ENCODE measurements at regions not wholly inside any gene's neighbourhood (a gene's known extent, or its start where the extent isn't known, plus 50 kb on each side); places are given as distances from the start of the nearest gene placed in this dataset.
A peak's percentile ranks its signal among the peaks of the same experiment; 100 is the strongest.
"Not testable (repeated sequence)": the region's sequence is repeated elsewhere in the genome, so short reads cannot be mapped to it uniquely, and the experiment has no call there.

- DNase-seq (ENCODE audit: low spot score) = not testable (repeated sequence)
Observed at GRCh38 chrX:124181515-124181914, 150.9 kb upstream of the TEX13D start.

GRCh38 chrX:124190440-124190839 lies 142.0 kb upstream of the TEX13D start:
- no peak for ATAC-seq
- DNase-seq (ENCODE audit: low spot score) = no peak

More at GRCh38 chrX:124181515-124181914, 150.9 kb upstream of the TEX13D start:
- not testable (repeated sequence) for ATAC-seq

DNA sequence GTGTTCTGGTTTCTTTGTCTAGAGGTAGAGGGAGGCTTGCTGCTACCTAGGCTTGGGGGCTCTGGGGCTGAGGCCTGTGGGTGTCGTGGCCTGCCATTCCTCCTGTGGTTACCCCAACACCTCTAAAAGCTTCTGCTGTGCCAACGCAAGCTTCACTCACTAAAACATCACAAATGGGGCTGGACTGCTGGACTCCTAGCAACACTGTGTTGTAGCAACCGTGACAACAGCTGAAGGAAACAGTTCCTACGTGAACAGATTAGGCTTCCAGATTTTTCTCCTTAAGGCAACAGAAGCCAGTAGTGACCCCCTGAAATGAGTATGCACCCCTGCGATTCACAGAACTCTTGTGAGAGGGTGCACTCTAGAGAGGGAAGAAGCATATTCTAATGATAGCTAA lies 138.3 kb upstream of the TEX13D start:
- ATAC-seq (no peak), DNase-seq (ENCODE audit: low spot score) (no peak)

GRCh38 chrX:124194901-124195300 lies 137.6 kb upstream of the TEX13D start:
- DNase-seq (ENCODE audit: low spot score) (no peak), ATAC-seq (no peak)

DNA sequence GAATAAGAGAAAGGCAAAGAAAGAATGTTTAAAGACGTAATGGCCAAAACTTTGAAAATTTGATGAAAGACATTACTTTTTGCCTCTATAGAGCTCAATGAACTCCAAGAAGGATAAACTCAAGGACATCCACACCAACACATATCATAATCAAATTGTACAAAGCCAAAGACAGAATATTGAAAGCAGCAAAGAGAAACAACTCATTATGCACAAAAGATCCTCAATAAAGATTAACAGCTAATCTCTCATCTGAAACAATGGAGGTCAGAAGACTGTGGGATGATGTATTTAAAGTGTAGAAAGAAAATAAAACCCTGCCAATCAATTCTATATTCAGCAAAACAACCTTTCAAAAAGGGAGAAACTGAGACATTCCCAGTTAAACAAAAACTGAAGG lies 129.1 kb upstream of the TEX13D start:
- ATAC-seq (no peak), DNase-seq (ENCODE audit: low spot score) (no peak)

DNA sequence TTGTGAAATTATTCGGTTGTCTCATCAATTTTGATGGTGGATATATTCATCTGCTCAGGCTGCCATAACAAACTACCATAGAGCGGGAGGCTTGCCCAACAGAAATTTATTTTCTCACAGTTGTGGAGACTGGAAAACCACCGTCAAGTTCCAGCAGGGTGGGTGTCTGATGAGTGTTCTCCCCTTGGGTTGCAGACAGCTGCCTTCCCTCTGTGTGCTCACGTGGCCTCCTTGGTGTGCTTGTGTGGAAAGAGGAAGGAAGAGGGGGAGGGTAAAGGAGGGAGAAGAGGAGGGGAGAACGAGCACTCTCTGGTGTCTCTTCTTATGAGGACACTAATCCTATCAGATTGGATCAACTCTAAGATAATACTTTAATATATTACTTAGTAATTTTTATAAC lies 123.8 kb upstream of the TEX13D start:
- ATAC-seq = no peak
- DNase-seq (ENCODE audit: low spot score) = no peak

DNA sequence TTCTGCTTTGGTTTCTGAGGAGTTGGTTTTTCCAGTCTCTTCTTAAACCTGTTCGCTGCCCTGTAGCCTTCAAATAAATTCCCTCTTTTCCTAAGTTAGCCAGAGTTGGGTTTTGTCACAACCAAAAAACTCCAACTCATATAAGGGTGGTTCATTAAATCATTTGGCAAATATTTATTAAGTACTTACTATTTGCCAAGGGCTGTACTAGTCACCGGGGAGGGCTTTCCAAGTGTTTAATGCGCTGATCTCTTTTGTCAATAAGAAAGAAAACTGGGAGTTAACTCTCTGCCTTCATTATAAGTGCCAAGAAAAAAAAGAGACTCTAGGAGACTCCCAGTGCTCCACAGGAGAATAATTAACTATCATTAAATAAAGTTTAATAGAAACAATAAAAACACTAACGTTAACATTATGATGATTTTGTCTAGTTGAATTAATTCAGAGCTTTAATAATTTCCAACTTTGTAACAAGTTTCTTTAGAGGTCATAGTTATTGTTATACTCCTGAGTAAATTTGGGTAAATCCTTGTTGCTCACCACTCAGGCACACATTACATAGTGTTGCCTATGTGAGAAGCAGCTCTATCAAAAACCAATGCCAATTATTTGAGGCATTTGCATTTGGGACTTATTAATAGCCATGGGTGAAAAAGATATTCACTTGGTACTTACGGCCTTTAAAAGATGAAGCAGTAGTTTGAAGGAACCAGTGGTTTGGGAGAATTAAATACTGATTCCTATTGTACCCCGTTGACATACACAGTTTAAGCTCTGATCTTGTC lies 122.5 kb upstream of the TEX13D start:
- DNase-seq (ENCODE audit: low spot score) (no peak), ATAC-seq (no peak)

DNA sequence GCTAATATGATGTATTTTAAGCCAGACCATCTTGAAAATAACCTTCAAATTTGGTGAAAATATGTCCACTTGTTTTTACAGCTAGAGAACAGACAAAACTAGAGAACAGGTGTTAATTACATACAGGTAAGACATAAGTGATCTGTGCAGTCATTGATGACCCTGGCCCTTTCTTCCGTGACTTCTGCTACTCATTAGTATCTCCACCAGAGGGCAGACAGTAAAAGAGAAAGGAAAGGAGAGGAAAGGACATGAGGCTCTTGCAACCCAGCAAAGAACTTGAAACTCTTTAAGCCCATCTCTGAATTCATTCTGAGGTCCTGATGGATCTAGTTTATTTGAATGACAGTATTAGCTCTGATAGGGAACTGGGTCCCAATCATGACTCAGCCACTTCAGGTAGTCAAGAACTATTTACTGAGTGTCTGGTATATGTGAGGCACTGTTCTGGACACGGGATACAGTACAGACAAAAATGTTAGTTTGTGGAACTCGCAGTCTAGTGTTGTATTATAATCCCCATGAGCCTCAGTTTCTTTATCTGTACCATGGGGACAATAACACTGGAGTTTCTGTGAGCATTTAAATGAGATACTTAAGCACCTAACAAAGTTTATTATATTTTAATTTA lies 121.0 kb upstream of the TEX13D start:
- no peak for DNase-seq (ENCODE audit: low spot score)
- peak; percentile 79 for ATAC-seq

GRCh38 chrX:124212622-124213021 lies 119.8 kb upstream of the TEX13D start:
- ATAC-seq (no peak), DNase-seq (ENCODE audit: low spot score) (no peak)

DNA sequence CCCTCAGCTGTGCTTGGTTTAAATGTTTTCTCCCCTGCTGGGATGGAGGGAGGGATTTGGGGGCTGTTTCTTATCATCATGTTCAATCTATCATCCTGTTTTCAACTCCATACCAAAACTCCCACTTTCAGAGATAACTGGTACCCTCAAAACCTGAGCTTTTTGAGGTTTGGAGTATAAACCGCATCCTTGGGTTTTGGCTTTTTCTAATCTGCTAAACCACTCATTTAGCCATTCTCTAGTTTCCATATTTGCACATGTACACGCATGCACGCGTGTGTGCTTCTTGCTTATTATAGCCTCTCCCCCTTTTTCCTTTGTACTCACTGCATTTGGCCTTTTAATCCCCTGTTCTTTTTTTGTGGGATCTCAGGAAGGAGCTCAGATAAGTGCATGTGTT lies 116.7 kb upstream of the TEX13D start:
- DNase-seq (ENCODE audit: low spot score) (no peak), ATAC-seq (no peak)

DNA sequence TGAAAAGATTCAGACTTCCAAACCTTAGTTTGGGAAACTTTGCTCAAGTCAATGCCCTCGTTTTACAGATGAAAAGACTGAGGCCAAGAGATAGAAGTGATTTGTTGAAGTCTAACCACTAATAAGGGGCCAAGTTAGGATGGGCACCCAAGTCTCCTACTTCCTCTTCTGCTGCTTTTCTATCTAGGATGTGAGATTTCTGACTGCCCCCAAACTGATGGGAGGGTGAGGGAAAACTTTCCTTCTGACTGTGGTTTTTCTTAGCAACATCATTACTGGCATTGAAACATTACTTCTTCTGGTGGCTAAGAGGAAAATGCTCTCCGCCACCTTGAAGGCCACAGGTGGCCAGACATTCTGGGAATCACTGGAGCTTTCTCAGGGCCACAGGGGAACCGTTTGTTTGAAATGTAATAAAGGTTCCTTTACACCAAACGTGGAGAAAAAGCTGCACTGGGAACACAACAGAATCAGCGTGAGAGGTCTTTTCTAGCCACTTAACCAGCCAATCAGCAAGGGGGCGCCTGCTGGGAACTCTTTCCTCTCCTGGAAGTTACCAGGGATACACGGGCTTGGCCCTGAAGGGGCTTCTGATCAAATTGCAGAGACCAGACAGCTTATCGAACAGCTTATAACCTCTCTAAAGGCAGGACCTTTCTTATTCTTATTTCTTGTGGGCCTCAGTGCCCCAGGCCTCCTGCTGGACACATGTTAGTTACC lies 115.9 kb upstream of the TEX13D start:
- ATAC-seq (no peak), DNase-seq (ENCODE audit: low spot score) (no peak)

GRCh38 chrX:124217304-124218251 lies 114.9 kb upstream of the TEX13D start:
- DNase-seq (ENCODE audit: low spot score) (no peak), ATAC-seq (no peak)

DNA sequence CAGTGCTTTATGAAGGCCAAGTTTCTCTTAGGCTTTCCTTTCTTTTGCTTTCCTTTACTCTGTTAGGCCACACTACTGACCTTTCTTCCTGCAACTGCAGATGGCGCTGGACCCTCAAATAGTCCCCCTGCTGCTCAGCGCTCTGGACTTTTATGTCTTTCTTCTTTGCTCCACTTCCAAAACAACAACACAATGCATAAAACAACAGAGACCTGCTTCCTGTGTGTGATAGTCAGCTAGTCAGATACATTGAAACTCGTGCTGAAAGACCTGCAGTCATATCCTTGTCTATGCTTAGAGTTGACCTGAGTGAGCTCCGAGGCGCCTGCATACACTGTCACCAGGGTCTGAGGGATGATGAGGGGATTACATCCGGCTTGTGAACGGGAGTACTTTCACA lies 108.9 kb upstream of the TEX13D start:
- ATAC-seq (no peak), DNase-seq (ENCODE audit: low spot score) (no peak)

- DNase-seq (ENCODE audit: low spot score) = no peak
- no peak for ATAC-seq
Observed at GRCh38 chrX:124224528-124224927, 107.9 kb upstream of the TEX13D start.

- ATAC-seq = no peak
Observed at GRCh38 chrX:124226129-124226528, 106.3 kb upstream of the TEX13D start.

GRCh38 chrX:124228849-124229248 lies 103.6 kb upstream of the TEX13D start:
- ATAC-seq = no peak
- DNase-seq (ENCODE audit: low spot score) = no peak

More at GRCh38 chrX:124226129-124226528, 106.3 kb upstream of the TEX13D start:
- DNase-seq (ENCODE audit: low spot score) = no peak

DNA sequence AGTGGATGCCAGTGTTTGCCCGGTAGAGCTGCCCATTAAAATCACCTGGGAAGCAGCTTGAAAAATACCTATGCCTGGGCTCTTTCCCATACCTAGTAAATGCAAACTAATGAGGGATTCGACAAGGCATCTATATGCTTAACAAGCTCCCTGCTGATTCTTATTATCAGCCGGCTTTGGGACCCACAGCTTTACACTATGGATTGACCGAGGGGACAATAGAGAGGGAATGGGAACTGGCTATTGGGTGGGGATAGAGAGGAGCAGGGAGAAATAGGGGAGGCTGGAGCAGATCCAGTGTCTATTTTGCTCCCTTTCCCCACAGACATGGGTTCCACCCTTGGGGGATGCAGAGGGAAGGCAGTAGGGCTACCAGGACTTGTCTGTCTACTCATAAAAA lies 103.1 kb upstream of the TEX13D start:
- ATAC-seq = no peak

GRCh38 chrX:124230655-124231450 lies 101.6 kb upstream of the TEX13D start:
- no peak for ATAC-seq
- no peak for DNase-seq (ENCODE audit: low spot score)

More for the DNA sequence above, 103.1 kb upstream of the TEX13D start:
- no peak for DNase-seq (ENCODE audit: low spot score)

- no peak for DNase-seq (ENCODE audit: low spot score)
Observed at GRCh38 chrX:124231451-124231759, 101.1 kb upstream of the TEX13D start.

More at GRCh38 chrX:124231451-124231759, 101.1 kb upstream of the TEX13D start:
- no peak for ATAC-seq

Data from left lobe of liver (tissue), 2 donors.